GM23338 (cell line): ENCODE measurements at regions not wholly inside any gene's neighbourhood (a gene's known extent, or its start where the extent isn't known, plus 50 kb on each side); places are given as distances from the start of the nearest gene placed in this dataset.

ENCODE experiments used
- EZH2 ChIP-seq: fragments of 200-600 bp; sonication (generic); IDR thresholded peaks from one replicate; pipeline ENCODE4 v1.8.0; 2017; ENCODE audit warnings: antibody characterized with exemption, mild to moderate bottlenecking, low read depth; ENCODE audit not compliant: unreplicated experiment
- EZH2phosphoT487 ChIP-seq: fragments of 200-600 bp; sonication (generic); IDR thresholded peaks from one replicate; pipeline ENCODE4 v1.8.1; 2018; ENCODE audit warnings: antibody characterized with exemption; ENCODE audit not compliant: unreplicated experiment
- JUNB ChIP-seq: IDR thresholded peaks from one replicate; pipeline ENCODE4 v1.6.1; 2016; ENCODE audit warnings: antibody characterized with exemption; ENCODE audit not compliant: unreplicated experiment
- REST ChIP-seq: IDR thresholded peaks from one replicate; pipeline ENCODE4 v1.6.1; 2018; ENCODE audit warnings: antibody characterized with exemption; ENCODE audit not compliant: unreplicated experiment
- STAT1 ChIP-seq: IDR thresholded peaks from one replicate; pipeline ENCODE4 v1.6.1; 2016; ENCODE audit warnings: antibody characterized with exemption; ENCODE audit not compliant: unreplicated experiment
- ZNF114 ChIP-seq: fragments of 250-450 bp; sonication (Bioruptor Pico); IDR thresholded peaks from 2 replicates; pipeline ENCODE4 v1.5.0; 2020; ENCODE audit warnings: mild to moderate bottlenecking, moderate library complexity
- ZNF462 ChIP-seq: fragments of 250-450 bp; sonication (Bioruptor Pico); IDR thresholded peaks from 2 replicates; pipeline ENCODE4 v1.5.0; 2020; ENCODE audit warnings: mild to moderate bottlenecking, moderate library complexity

- TF ChIP-seq ZNF462 (CRISPR knock-in tag) (no peak), STAT1 (no peak), ZNF114 (CRISPR knock-in tag) (no peak), REST (no peak), EZH2phosphoT487 (no peak), JUNB (no peak), EZH2 (no peak)
Measured at GRCh38 chrX:46279214-46279924, 265.9 kb downstream of the ZNF674 start (continued).
